ENCODE measurements at regions not wholly inside any gene's neighbourhood (a gene's known extent, or its start where the extent isn't known, plus 50 kb on each side); places are given as distances from the start of the nearest gene placed in this dataset.

DNA sequence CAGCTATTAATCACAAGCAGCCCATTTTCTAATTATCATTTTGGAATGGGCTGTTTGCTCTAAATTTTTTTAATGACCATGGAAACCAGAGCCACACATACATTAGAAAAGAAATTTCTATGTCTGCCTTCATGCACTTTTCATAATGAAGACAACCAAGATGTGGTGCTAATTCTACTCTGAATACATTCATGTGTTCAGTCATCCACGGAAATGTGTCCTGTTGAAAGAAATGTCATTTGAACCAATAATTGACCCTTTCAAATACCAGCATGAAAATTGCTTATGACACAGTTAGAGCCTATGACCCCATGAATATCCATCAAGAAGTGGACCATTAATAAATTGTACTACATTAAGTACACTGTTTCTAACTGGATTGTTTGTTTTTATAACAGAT is 99.7 kb upstream of the KCNA4 start:
- in situ Hi-C loops (cut with MboI; ENCODE audit: low sequenced_read_pairs) = no loop called here
- H3K4me3 ChIP-seq (ENCODE audit: insufficient read depth, low read depth, low read length) = no peak overlapping the region
- H3K27ac ChIP-seq (ENCODE audit: insufficient read depth, low read length) = no peak overlapping the region
- ATAC-seq (ENCODE audit: low read depth) = no peak
- ChIA-PET POLR2A (ENCODE audit: unreplicated experiment) (no interaction called here), CTCF (interaction anchor here (1.1 kb wide), 1 partner anchor 12 kb away, joined by 4 read pairs; no protein-coding TSS in a partner anchor)
- dilution Hi-C loops (cut with HindIII; ENCODE audit: low sequenced_read_pairs, unreplicated experiment) = no loop called here
- no peak overlapping the region for H2BK15ac ChIP-seq (ENCODE audit: low read depth, low read length)
- H3K14ac ChIP-seq (replicated peaks; ENCODE audit: low read depth, low read length) = no peak overlapping the region
- no TSS peak for BruUV-seq (replicated peaks)
- no peak overlapping the region for H4K5ac ChIP-seq (ENCODE audit: low read depth, low read length)
- no peak overlapping the region for H2BK20ac ChIP-seq (ENCODE audit: low read depth, low read length)
- H3K9me1 ChIP-seq (ENCODE audit: insufficient read depth, low read length) = no peaks in the 10 kb centered on the region
- H3K4me2 ChIP-seq (ENCODE audit: low read depth, low read length) = no peak overlapping the region
- no peak overlapping the region for H3K23ac ChIP-seq (ENCODE audit: low read depth, low read length)
- intact Hi-C loops (cut with micrococcal nuclease) = no loop called here
- H3K56ac ChIP-seq (ENCODE audit: extremely low read depth, insufficient read depth, low read length) = no peak overlapping the region
- H3K9me3 ChIP-seq (ENCODE audit: control insufficient read depth, insufficient read depth, low read length) = no peaks in the 10 kb centered on the region
- H2AFZ ChIP-seq (replicated peaks; ENCODE audit: low read length, poor library complexity) = no peak overlapping the region
- H3K79me1 ChIP-seq (ENCODE audit: low read depth in 1 of 2, low read length in 2 of 2) = no peaks in the 10 kb centered on the region
- no peak overlapping the region for H2BK5ac ChIP-seq (ENCODE audit: low read depth, low read length, poor library complexity, severe bottlenecking)
- H3K18ac ChIP-seq (ENCODE audit: low read depth, low read length) = no peak overlapping the region
- DNase-seq = no peak
- H2AK9ac ChIP-seq (replicated peaks; ENCODE audit: low read depth, low read length, poor library complexity) = no peak overlapping the region
- H4K91ac ChIP-seq (ENCODE audit: insufficient read depth, low read depth, low read length) = no peak overlapping the region
- H2AK5ac ChIP-seq (ENCODE audit: low read depth, low read length) = no peak overlapping the region
- WGBS, 2 experiments (ENCODE audit: extremely low coverage in 2 of 2, insufficient read length in 1 of 2) = no CpG with 5 or more reads among the region's 1 CpG
- H3K4me1 ChIP-seq (ENCODE audit: control insufficient read depth, insufficient read depth, low read length) = no peaks in the 10 kb centered on the region
- no peak overlapping the region for H3K4ac ChIP-seq (ENCODE audit: low read depth, low read length)
- no peaks in the 10 kb centered on the region for H3K27me3 ChIP-seq (ENCODE audit: control insufficient read depth, insufficient read depth, low read length)
- no peak overlapping the region for H2BK120ac ChIP-seq (ENCODE audit: low read depth, low read length)
- no peaks in the 10 kb centered on the region for H4K20me1 ChIP-seq (ENCODE audit: insufficient read depth, low read length)
- H4K8ac ChIP-seq (ENCODE audit: low read depth in 2 of 2, low read length in 2 of 2) = no peak overlapping the region
- no peak overlapping the region for H3K9ac ChIP-seq (ENCODE audit: low read depth, low read length)
- TF ChIP-seq MAFK (IDR thresholded peaks at IDR 0.05; ENCODE audit: low read depth, low read length) (no peak), MAZ (IDR thresholded peaks at IDR 0.05; ENCODE audit: borderline replicate concordance, low read depth, low read length) (no peak)
- H3K36me3 ChIP-seq (ENCODE audit: control insufficient read depth, insufficient read depth, low read length) = no peaks in the 10 kb centered on the region

Data from IMR-90 (cell line).